Transverse colon (tissue), 4 donors: ENCODE measurements at regions not wholly inside any gene's neighbourhood (a gene's known extent, or its start where the extent isn't known, plus 50 kb on each side); places are given as distances from the start of the nearest gene placed in this dataset.

Source experiments
- DNase-seq: peaks from one replicate; pipeline ENCODE4 v3.0.0-alpha.2; 2019
- H3K27ac ChIP-seq, 4 donors: fragments of 200-600 bp; sonication (generic); 2 replicates each; pipeline ENCODE4 v1.5.1; 2016 to 2018; ENCODE audit warnings: inconsistent platforms in 4 of 4
- H3K27me3 ChIP-seq: fragments of 200-600 bp; sonication (generic); 2 replicates; pipeline ENCODE4 v1.5.1; 2017; ENCODE audit warnings: inconsistent platforms
- H3K36me3 ChIP-seq, 4 donors: fragments of 200-600 bp; sonication (generic); 2 replicates each; pipeline ENCODE4 v1.5.1; 2017 to 2019; ENCODE audit warnings: inconsistent platforms in 4 of 4
- H3K4me1 ChIP-seq, 4 donors: fragments of 200-600 bp; sonication (generic); 2 replicates each; pipeline ENCODE4 v1.5.1; 2017 to 2020; ENCODE audit warnings: inconsistent platforms in 4 of 4
- H3K4me3 ChIP-seq, 4 donors: fragments of 200-600 bp; sonication (generic); 1 replicate in 1 of 4; 2 replicates in 3 of 4; pipeline versions ENCODE4 v1.5.1 to v1.6.1; 2017 to 2019; ENCODE audit warnings: inconsistent platforms in 4 of 4
- H3K9me3 ChIP-seq, 2 donors: fragments of 200-600 bp; sonication (generic); 2 replicates each; pipeline ENCODE4 v1.5.1; 2017 to 2019; ENCODE audit warnings: inconsistent platforms in 2 of 2
- EP300 ChIP-seq: sonication (generic); formaldehyde crosslinking; IDR thresholded peaks from one replicate; pipeline ENCODE4 v1.6.1; 2017; ENCODE audit warnings: antibody characterized with exemption, low read depth
- POLR2A ChIP-seq: fragments of 450-650 bp; IDR thresholded peaks from one replicate; pipeline ENCODE4 v1.6.1; 2016; ENCODE audit warnings: antibody characterized with exemption, mild to moderate bottlenecking, moderate library complexity
- POLR2AphosphoS5 ChIP-seq, 3 donors: sonication (generic); formaldehyde crosslinking; IDR thresholded peaks; one replicate each; pipeline ENCODE4 v1.6.1; 2016; ENCODE audit warnings: antibody characterized with exemption in 3 of 3
- WGBS, 2 donors: methylation state at CpG; one replicate each; pipeline ENCODE4 v1.1.5; 2018; ENCODE audit warnings: low coverage in 1 of 2; 5-methylcytosine and 5-hydroxymethylcytosine counted together
- in situ Hi-C, 4 donors: fragments of 200-750 bp; cut with MboI; loops; one replicate each; pipeline versions ENCODE4 v1.15.0 to v1.15.1; 2017; ENCODE audit warnings: low sequenced_read_pairs in 3 of 4, low pct_ligation_motif_present in 1 of 4, low pct_unique_long_range_greater_than_20kb in 1 of 4
- intact Hi-C: fragments of 100-400 bp; cut with DNase I; formaldehyde crosslinking; loops from one replicate; pipeline ENCODE4 v1.15.1; 2023; ENCODE audit warnings: low total_unique reads
- TF ChIP-seq, protein P1 (sequence below), 5 experiments: fragments of 200-600 bp in 3 of 5; fragments of 450-650 bp in 2 of 5; sonication (generic) in 3 of 5; IDR thresholded peaks; 1 replicate in 2 of 5; 2 replicates in 3 of 5; pipeline ENCODE4 v1.5.1; 2016 to 2017; ENCODE audit warnings: antibody characterized with exemption in 5 of 5, inconsistent platforms in 3 of 5, mild to moderate bottlenecking in 2 of 5, moderate library complexity in 1 of 5

DNA sequence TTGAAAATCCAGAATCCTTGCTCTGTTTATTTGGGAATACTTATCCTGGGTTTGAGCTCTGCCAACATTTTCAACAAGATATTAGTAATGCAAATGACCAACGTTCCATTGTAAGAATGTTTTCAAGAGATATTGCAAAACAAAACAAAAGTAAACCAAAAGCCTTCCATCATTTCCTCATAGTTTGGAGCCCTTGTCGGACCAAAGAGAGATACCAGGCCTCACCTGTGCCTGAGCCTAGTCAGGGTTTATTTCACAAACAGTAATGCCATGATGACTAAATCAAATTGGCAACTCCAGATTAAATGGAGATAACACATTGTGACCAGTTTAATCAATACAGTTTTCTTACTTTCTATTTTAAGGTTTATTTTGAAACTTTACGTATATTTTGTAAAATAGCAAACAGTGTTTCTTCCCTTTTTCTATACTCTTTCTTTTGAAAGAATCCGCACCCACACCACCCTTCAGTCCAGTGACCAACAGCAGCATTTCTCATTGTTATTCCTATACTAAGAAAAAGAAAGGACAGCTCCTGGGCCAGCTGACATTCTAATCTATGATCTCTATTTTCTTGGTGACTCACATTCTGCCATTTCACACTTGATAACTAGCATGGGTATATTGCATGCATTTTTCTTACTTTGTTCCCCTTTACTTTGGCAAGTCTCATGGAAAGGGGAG is 168.5 kb upstream of the MEOX2 start:
- no peak overlapping the region for H3K4me3 ChIP-seq
- H3K27me3 ChIP-seq: no peaks in the 10 kb centered on the region
- H3K36me3 ChIP-seq: no peaks in the 10 kb centered on the region
- 78 to 90% methylated on average over 4 of the region's 4 CpGs for WGBS, 2 donors
- DNase-seq: no peak
- TF ChIP-seq POLR2A (no peak), EP300 (no peak), POLR2AphosphoS5 (IDR thresholded peaks at IDR 0.05) (no peak)
- TF ChIP-seq, protein P1, sequence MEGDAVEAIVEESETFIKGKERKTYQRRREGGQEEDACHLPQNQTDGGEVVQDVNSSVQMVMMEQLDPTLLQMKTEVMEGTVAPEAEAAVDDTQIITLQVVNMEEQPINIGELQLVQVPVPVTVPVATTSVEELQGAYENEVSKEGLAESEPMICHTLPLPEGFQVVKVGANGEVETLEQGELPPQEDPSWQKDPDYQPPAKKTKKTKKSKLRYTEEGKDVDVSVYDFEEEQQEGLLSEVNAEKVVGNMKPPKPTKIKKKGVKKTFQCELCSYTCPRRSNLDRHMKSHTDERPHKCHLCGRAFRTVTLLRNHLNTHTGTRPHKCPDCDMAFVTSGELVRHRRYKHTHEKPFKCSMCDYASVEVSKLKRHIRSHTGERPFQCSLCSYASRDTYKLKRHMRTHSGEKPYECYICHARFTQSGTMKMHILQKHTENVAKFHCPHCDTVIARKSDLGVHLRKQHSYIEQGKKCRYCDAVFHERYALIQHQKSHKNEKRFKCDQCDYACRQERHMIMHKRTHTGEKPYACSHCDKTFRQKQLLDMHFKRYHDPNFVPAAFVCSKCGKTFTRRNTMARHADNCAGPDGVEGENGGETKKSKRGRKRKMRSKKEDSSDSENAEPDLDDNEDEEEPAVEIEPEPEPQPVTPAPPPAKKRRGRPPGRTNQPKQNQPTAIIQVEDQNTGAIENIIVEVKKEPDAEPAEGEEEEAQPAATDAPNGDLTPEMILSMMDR (IDR thresholded peaks at IDR 0.05): no peak
- H3K27ac ChIP-seq: no peak overlapping the region
- H3K9me3 ChIP-seq: no peaks in the 10 kb centered on the region
- in situ Hi-C loops: no loop called here
- intact Hi-C loops: no loop called here
- peaks cover 0 to 4% (median 0%) of the 10 kb centered on the region in 4 donors for H3K4me1 ChIP-seq

DNA sequence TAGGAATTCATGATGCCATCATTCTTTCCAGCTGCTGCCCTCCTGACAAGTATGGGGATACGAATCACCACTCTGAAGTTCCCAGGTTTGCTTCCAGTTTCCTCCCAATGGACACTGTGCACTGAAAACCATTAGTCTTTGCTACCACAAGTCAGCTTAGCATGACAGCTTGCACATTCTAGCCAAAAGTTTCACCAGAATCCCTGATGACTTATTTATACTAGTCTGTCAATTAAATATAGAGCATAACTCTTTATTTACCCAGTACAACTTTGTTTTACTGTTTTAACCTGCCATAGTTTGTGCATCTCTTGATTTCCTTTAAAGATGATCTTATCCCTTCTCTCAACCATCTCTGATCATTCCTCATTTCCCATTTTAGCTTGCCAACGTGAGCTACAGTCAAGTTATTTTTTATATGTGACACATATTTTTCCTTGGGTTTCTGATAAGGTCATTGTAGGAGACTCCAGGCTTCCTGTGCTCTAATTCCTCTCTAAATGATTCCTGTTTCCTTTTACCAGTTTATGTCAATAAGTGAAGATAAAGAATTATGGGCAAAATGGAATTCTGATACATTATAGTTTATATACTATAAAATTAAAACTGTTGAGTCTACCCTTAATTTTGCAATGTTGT is 167.5 kb upstream of the MEOX2 start:
- H3K4me1 ChIP-seq: peaks cover 0 to 4% (median 0%) of the 10 kb centered on the region in 4 donors
- intact Hi-C loops: no loop called here

DNA sequence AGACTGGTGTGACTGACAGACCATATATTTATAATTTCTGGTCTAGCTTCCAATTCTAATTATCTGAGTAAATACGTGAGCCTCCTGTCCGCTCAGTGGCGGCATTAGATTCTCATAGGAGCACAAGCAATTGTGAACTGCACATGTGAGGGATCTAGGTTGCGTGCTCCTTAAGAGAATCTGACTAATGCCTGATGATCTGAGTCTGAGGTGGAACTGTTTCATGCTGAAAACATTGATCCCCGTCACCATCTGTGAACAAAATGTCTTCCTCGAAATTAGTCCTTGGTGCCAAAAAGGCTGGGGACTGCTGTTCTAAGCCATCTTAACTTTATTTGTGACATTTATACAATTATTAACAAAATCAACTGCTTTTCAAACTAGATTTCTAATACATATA is 164.7 kb upstream of the MEOX2 start:
- peaks cover 0 to 4% (median 0%) of the 10 kb centered on the region in 4 donors for H3K4me1 ChIP-seq
- DNase-seq: no peak
- H3K36me3 ChIP-seq: no peaks in the 10 kb centered on the region
- no peak overlapping the region for H3K27ac ChIP-seq
- no peak overlapping the region for H3K4me3 ChIP-seq
- no peaks in the 10 kb centered on the region for H3K9me3 ChIP-seq
- TF ChIP-seq EP300 (no peak), POLR2A (no peak), POLR2AphosphoS5 (IDR thresholded peaks at IDR 0.05) (no peak)
- TF ChIP-seq, protein P1 (IDR thresholded peaks at IDR 0.05): no peak
- 76 to 90% methylated on average over 6 of the region's 6 CpGs for WGBS, 2 donors
- in situ Hi-C loops (no loop called here), intact Hi-C loops (no loop called here)
- H3K27me3 ChIP-seq: no peaks in the 10 kb centered on the region

More for the DNA sequence above, 167.5 kb upstream of the MEOX2 start:
- Histone ChIP-seq H3K27ac (no peak overlapping the region), H3K9me3 (no peaks in the 10 kb centered on the region), H3K4me3 (no peak overlapping the region), H3K36me3 (no peaks in the 10 kb centered on the region), H3K27me3 (no peaks in the 10 kb centered on the region)
- DNase-seq: no peak
- 59 to 78% methylated on average over 1 to 2 of the region's 2 CpGs for WGBS, 2 donors
- in situ Hi-C loops: no loop called here
- TF ChIP-seq EP300 (no peak), POLR2A (no peak), POLR2AphosphoS5 (IDR thresholded peaks at IDR 0.05) (no peak)
- TF ChIP-seq, protein P1 (IDR thresholded peaks at IDR 0.05): no peak

DNA sequence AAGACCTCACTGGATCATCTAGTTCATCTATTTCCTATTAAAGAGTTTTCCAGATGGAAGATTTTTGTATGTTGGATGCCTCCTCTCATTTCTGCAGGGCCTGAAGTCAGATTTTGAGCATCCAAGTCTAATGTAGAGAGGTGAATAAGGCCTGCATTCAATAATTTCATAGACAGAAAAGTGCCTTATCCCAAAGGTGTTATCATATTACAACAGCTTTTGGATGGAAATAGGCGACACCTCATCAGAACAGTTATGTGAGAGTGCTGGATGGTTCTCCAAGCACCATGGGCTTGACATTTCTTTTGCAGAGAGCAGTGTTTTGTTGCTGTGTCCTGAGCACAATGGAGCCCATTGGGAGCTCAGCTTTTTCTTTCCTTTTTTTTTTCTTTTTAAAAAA is 162.4 kb upstream of the MEOX2 start:
- Histone ChIP-seq H3K27ac (no peak overlapping the region), H3K36me3 (no peaks in the 10 kb centered on the region), H3K9me3 (no peaks in the 10 kb centered on the region), H3K4me1 (no peaks in the 10 kb centered on the region), H3K27me3 (no peaks in the 10 kb centered on the region), H3K4me3 (no peak overlapping the region)
- no peak for TF ChIP-seq EP300
- no peak for TF ChIP-seq POLR2A
- no peak for TF ChIP-seq POLR2AphosphoS5 (IDR thresholded peaks at IDR 0.05)
- TF ChIP-seq, protein P1 (IDR thresholded peaks at IDR 0.05): no peak
- in situ Hi-C loops: no loop called here
- DNase-seq: no peak
- WGBS, 2 donors: 80 to 100% methylated on average over 1 of the region's 1 CpG
- intact Hi-C loops: no loop called here
